ENCODE measurements at regions not wholly inside any gene's neighbourhood (a gene's known extent, or its start where the extent isn't known, plus 50 kb on each side); places are given as distances from the start of the nearest gene placed in this dataset.

DNA sequence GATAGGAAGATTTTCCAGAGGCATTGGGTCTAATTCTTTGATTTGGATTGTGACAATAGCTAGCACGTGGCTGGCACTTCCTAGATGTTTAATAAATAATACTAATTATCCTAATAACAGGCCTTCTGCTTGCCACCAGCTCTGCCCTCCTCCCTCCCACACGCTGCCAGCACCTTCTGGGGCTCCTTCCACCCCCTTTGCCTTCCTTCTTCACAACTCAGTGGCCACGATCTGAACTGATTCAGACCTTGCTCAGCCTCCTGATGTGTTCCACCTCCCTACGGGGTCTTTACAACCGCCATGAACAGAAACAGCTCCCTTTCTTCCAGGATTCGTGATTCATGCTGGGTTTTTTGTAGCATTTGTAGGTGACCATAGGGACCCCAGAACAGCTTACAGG is 310.3 kb upstream of the HS6ST1 start:
- Mint-ChIP-seq H3K4me1 (ENCODE audit: low read depth, unreplicated experiment) (no peaks in the 10 kb centered on the region), H3K36me3 (ENCODE audit: insufficient read depth, unreplicated experiment) (no peaks in the 10 kb centered on the region), H3K27ac (ENCODE audit: unreplicated experiment) (no peak overlapping the region), H3K4me3 (ENCODE audit: unreplicated experiment) (no peak overlapping the region), H3K9me3 (ENCODE audit: unreplicated experiment) (no peaks in the 10 kb centered on the region), H3K27me3 (ENCODE audit: insufficient read depth, unreplicated experiment) (peaks cover 25% of the 10 kb centered on the region)
- ChIA-PET POLR2A (no interaction called here), CTCF (no interaction called here)
- BruUV-seq (replicated peaks) = no TSS peak
- Histone ChIP-seq H3K9me3 (no peaks in the 10 kb centered on the region), H3K4me1 (no peaks in the 10 kb centered on the region), H3K4me3 (ENCODE audit: low read depth, low read length) (no peak overlapping the region), H3K27me3 (replicated peaks; ENCODE audit: control insufficient read depth, insufficient read depth, low read length) (no peaks in the 10 kb centered on the region; the same call in 1 of the 2 replicates), H3K36me3 (ENCODE audit: control insufficient read depth, insufficient read depth, low read length) (no peaks in the 10 kb centered on the region)
- DNase-seq = no peak
- intact Hi-C loops (cut with micrococcal nuclease; ENCODE audit: unreplicated experiment) = no loop called here
- TF ChIP-seq, protein P1, sequence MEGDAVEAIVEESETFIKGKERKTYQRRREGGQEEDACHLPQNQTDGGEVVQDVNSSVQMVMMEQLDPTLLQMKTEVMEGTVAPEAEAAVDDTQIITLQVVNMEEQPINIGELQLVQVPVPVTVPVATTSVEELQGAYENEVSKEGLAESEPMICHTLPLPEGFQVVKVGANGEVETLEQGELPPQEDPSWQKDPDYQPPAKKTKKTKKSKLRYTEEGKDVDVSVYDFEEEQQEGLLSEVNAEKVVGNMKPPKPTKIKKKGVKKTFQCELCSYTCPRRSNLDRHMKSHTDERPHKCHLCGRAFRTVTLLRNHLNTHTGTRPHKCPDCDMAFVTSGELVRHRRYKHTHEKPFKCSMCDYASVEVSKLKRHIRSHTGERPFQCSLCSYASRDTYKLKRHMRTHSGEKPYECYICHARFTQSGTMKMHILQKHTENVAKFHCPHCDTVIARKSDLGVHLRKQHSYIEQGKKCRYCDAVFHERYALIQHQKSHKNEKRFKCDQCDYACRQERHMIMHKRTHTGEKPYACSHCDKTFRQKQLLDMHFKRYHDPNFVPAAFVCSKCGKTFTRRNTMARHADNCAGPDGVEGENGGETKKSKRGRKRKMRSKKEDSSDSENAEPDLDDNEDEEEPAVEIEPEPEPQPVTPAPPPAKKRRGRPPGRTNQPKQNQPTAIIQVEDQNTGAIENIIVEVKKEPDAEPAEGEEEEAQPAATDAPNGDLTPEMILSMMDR (IDR thresholded peaks at IDR 0.05; ENCODE audit: insufficient read depth in 1 of 2, low read depth in 1 of 2, low read length in 1 of 2, severe bottlenecking in 1 of 2, unreplicated experiment in 1 of 2) = no peak

DNA sequence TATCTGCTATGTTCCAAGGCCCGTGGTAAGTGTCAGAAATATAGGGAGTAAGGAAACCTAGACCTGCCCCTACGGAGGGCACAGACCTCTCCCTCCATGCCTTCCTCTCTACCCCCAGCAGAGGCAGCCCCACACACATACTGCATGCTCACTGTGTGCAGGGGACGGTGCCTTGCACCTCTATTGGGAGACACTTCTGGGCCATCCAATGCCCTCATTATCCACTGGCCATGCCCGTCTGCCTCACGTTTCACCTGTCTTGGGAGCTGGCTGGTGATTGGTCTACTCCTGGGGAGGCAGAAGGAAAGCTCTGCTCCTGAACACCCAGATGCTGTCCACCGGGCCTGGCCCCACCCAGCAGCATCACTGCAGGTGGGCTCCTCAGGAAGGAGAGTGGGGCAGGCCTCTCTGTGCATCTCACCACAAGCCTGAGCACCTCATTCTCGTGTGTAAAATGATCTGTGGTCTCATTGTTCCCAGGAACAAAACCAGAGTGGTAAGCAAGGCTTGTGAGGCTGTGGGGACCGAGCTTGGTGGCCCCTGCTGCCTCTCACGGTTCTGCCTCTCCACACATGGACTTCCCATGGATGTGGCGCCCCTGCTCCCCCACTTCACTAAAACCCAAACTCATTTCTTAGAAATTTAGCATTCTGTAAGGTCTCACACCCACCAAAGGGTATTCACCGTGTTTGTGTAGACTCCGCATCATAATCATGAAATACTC is 312.5 kb upstream of the HS6ST1 start:
- no peak overlapping the region for H3K4me3 Mint-ChIP-seq (ENCODE audit: unreplicated experiment)
- H3K9me3 ChIP-seq = no peaks in the 10 kb centered on the region
- no peak overlapping the region for H3K27ac Mint-ChIP-seq (ENCODE audit: unreplicated experiment)
- CTCF ChIA-PET = no interaction called here
- H3K4me1 Mint-ChIP-seq (ENCODE audit: low read depth, unreplicated experiment) = no peaks in the 10 kb centered on the region
- no peaks in the 10 kb centered on the region; the same call in 1 of the 2 replicates for H3K27me3 ChIP-seq (replicated peaks; ENCODE audit: control insufficient read depth, insufficient read depth, low read length)
- intact Hi-C loops (cut with micrococcal nuclease; ENCODE audit: unreplicated experiment) = no loop called here
- no peak overlapping the region for H3K4me3 ChIP-seq (ENCODE audit: low read depth, low read length)
- H3K36me3 Mint-ChIP-seq (ENCODE audit: insufficient read depth, unreplicated experiment) = no peaks in the 10 kb centered on the region
- TF ChIP-seq, protein P1 (IDR thresholded peaks at IDR 0.05; ENCODE audit: insufficient read depth in 1 of 2, low read depth in 1 of 2, low read length in 1 of 2, severe bottlenecking in 1 of 2, unreplicated experiment in 1 of 2) = no peak
- POLR2A ChIA-PET = no interaction called here
- H3K4me1 ChIP-seq = no peaks in the 10 kb centered on the region
- no peaks in the 10 kb centered on the region for H3K36me3 ChIP-seq (ENCODE audit: control insufficient read depth, insufficient read depth, low read length)
- peaks cover 25% of the 10 kb centered on the region for H3K27me3 Mint-ChIP-seq (ENCODE audit: insufficient read depth, unreplicated experiment)
- BruUV-seq (replicated peaks) = no TSS peak
- DNase-seq = peak in 1 of 2 experiments; percentile 20
- H3K9me3 Mint-ChIP-seq (ENCODE audit: unreplicated experiment) = no peaks in the 10 kb centered on the region

DNA sequence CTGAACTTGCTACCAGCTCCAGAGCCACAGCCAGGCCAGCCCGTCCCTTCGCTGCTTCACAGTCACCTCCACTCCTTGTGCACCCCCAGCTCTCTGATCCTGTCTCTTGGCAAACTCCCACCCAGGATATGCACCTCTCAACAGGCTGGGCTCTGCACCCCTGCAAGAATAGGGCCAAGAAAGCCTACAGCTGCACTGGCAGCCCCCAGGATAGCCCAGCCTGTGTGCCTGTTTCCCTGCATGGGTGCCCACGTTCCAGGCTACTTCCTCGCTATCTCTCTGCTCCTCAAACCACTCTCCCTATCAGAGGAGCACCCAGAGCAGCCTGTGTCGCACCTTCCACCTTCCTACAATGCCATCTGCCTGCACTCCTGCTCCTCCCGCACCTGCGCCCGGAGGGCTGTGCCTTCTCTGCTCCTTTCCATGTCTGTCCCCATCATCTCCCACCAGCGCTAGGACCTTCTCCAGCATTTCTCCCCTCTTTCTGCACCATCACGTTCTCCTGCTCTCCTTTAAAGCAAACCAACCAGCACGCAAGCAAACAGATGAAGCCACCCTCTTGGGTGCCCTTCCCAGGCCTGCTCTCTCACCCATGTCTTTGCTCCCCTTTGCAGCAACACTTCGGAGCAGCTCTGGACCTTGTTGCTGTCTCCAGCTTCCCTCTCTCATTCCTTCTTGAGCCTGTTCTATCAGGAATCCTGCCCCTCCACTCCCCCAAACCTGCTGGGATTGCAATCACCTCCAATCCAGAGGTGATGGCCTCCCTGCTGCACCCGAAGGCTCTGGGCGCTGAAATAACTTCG is 313.2 kb upstream of the HS6ST1 start:
- Histone ChIP-seq H3K4me1 (no peaks in the 10 kb centered on the region), H3K36me3 (ENCODE audit: control insufficient read depth, insufficient read depth, low read length) (no peaks in the 10 kb centered on the region), H3K9me3 (no peaks in the 10 kb centered on the region), H3K27me3 (replicated peaks; ENCODE audit: control insufficient read depth, insufficient read depth, low read length) (no peaks in the 10 kb centered on the region; the same call in 1 of the 2 replicates), H3K4me3 (ENCODE audit: low read depth, low read length) (no peak overlapping the region)
- H3K4me1 Mint-ChIP-seq (ENCODE audit: low read depth, unreplicated experiment) = no peaks in the 10 kb centered on the region
- CTCF ChIA-PET = no interaction called here
- no peak overlapping the region for H3K4me3 Mint-ChIP-seq (ENCODE audit: unreplicated experiment)
- intact Hi-C loops (cut with micrococcal nuclease; ENCODE audit: unreplicated experiment) = no loop called here
- peak in 1 of 2 experiments; percentile 17 for DNase-seq
- H3K27ac Mint-ChIP-seq (ENCODE audit: unreplicated experiment) = no peak overlapping the region
- POLR2A ChIA-PET = no interaction called here
- TF ChIP-seq, protein P1 (IDR thresholded peaks at IDR 0.05; ENCODE audit: insufficient read depth in 1 of 2, low read depth in 1 of 2, low read length in 1 of 2, severe bottlenecking in 1 of 2, unreplicated experiment in 1 of 2) = no peak
- H3K36me3 Mint-ChIP-seq (ENCODE audit: insufficient read depth, unreplicated experiment) = no peaks in the 10 kb centered on the region
- BruUV-seq (replicated peaks) = no TSS peak
- H3K9me3 Mint-ChIP-seq (ENCODE audit: unreplicated experiment) = no peaks in the 10 kb centered on the region
- H3K27me3 Mint-ChIP-seq (ENCODE audit: insufficient read depth, unreplicated experiment) = peaks cover 21% of the 10 kb centered on the region

All from Caco-2 (cell line).